GM19023 (cell line): ENCODE measurements at regions not wholly inside any gene's neighbourhood (a gene's known extent, or its start where the extent isn't known, plus 50 kb on each side); places are given as distances from the start of the nearest gene placed in this dataset.
A peak's percentile ranks its signal among the peaks of the same experiment; 100 is the strongest.
"Not testable (repeated sequence)": the region's sequence is repeated elsewhere in the genome, so short reads cannot be mapped to it uniquely, and the experiment has no call there.

Experiments used
- ATAC-seq: cut with Tn5 transposase; IDR thresholded peaks from one replicate; pipeline ENCODE4 v1.9.1; 2021; ENCODE audit warnings: mild to moderate bottlenecking, moderate library complexity; ENCODE audit not compliant: unreplicated experiment

- peak; percentile 10 for ATAC-seq
Observed at GRCh38 chr3:176873261-176873660, 324.0 kb downstream of the TBL1XR1 start.

DNA sequence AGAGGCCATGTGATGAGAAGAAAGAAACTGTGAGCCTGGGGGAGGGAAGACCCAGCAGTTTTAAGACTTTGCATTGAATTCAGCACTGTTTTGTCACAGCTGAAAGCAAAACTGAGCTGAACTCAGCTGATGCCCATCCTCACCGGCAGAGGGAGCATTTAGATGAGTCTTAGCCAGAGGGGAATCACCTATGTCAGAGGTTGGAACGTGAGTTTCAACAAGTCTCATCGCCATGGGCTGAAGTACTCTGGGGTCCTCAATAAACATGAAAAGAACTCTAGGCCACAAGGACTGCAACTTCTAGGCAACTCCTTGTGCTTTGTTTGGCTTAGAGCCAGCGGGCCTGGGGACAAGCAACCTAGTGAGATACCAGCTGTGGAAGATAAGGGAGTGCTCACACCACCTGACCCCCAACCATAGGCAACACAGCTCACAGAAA lies 324.5 kb downstream of the TBL1XR1 start:
- peak; percentile 96 for ATAC-seq

GRCh38 chr3:176870451-176870850 lies 326.8 kb downstream of the TBL1XR1 start:
- ATAC-seq, result no peak

DNA sequence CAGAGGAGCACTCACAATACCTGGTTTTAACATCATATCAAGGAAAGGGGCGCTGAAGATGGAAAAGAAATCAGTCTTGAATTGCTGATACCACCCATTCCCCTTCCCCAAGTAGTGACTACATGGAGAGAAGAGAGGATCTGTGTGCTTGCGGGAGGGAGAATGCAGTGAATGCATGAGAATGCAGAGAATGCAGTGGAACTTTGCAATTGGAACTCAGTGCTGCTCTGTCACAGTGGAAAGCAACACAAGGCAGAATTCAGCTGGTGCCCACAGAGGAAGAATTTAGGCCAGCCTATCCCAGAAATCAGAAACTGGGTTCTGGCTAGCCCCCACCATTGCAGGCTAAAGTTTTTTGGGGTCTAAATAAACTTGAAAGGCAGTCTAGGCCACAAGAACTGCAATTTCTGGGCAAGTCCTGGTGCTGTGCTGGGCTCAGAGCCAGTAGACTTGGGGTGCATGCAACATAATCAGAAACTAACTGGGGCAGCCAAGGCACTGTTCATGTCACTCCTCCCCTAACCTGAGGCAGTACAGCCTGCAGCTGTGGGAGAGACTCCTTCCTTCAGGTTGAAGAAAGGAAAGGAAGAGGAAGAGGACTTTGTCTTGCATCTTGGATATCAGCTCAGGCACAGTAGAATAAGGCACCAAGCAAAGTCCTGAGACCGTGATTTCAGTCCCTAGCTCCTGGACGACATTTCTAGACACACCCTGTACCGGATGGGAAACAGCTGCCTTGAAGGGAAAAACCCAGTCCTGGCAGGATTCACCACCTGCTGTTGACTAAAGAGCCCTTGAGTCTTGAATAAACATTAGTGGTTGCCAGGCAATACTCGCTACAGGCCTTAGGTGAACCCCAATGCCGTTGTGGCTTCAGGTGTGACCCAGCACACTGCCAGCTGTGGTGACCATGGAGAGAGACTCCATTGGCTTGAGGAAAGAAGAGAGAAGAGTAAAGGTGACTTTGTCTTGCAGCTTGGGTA lies 329.3 kb downstream of the TBL1XR1 start:
- ATAC-seq, result no peak

DNA sequence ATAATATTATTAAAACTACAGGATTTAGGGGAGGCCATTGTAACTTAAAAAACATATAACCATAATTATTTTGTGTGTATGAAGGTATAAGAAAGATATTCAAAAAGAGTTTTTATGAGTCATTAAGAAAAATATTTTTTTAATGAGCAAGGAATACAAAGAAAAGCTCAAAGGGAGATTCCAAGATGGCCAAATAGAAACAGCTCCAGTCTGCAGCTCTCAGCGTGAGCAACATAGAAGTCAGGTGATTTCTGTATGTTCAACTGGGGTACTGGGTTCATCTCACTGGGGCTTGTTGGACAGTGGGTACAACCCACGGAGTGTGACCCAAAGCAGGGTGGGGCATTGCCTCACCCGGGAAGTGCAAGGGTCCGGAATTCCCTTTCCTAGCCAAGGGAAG lies 336.1 kb downstream of the TBL1XR1 start:
- no peak for ATAC-seq

GRCh38 chr3:176856721-176857120 lies 340.6 kb downstream of the TBL1XR1 start:
- ATAC-seq, result no peak

DNA sequence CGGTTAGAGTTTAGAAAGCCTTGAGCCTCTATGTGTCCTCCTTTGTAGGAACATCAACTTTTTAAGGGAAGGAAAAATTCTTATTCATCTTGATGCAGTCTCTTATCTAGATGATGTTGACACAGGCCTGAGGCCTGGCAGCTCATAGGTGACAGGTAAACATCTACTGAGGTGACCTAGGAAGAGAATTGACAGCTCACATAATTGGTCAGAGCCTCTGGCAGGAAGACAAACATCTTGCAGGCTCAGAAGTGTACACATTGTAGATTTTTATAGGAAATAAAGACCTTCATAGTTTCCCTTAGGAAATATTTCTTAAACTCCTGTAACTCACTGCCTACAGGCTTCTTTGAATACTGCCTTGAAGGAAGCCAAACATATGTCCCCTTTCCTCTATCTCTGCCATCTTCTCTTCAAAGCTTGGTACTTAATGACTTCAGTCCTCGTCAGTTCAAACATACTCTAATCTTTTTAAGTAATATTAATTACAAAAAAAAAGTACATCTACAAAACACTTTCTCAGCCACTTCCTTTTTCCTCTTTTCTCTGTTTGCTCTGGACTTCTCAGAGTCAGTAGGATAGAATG lies 341.3 kb downstream of the TBL1XR1 start:
- ATAC-seq, result no peak

DNA sequence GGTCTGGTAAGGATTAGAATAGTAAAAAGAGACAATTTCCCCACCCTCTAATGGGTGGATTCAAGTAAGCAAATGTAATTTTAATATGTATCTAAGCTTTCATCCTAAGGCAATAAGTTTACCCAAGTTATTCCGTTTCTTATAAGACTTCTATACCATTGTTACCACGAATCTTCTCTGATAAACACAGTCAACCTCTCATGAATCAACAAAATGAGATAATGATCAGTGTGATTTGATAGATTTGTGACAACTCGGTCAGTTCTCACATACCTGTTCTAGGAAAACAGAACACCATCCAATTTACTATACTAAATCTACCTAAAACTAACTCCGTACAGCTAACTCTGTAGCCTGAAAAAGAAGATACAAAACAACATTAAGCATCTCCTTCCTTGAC lies 342.1 kb downstream of the TBL1XR1 start:
- ATAC-seq, result no peak

DNA sequence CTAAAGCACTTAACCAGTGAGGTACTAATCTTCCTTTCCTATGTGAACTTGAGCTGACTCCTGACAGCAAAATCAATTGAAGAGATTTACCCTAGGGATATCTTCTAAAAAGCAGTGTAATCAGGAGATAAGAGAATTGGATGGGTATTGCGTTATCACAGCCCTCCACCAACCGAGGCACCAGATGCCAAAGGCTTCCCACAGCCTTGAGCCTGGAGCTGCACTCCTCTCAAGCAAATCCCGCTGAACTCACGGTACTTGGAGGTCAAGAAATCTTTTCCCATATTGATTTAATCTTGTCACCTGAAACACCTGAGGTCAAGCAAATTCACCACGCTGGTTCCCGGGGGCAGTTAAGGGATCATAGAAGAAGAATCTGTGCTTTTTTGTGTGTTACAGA lies 346.8 kb downstream of the TBL1XR1 start:
- ATAC-seq, result no peak

- no peak for ATAC-seq
Observed at GRCh38 chr3:176848431-176849214, 348.7 kb downstream of the TBL1XR1 start.

- no peak for ATAC-seq
Observed at GRCh38 chr3:176842914-176843313, 354.4 kb downstream of the TBL1XR1 start.

GRCh38 chr3:176840641-176841286 lies 356.5 kb downstream of the TBL1XR1 start:
- no peak for ATAC-seq

DNA sequence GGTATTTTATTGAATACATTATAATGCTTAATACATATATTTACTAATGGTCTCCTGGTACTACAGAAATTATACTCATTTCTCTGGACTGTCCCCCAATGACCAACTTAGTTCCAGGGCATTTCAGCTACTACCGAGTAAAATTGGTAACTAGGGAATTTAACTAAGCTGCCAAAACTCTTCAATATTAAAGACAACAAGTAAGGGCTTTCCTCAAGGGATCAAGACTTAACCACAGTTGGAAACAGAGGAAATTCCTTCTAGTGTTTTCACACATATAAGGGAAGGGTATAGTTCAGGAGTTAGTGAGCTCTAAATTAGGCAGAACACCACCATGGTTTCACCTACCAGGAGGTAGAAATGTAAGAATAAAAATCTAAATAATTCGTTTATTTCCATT lies 357.4 kb downstream of the TBL1XR1 start:
- ATAC-seq, result no peak

DNA sequence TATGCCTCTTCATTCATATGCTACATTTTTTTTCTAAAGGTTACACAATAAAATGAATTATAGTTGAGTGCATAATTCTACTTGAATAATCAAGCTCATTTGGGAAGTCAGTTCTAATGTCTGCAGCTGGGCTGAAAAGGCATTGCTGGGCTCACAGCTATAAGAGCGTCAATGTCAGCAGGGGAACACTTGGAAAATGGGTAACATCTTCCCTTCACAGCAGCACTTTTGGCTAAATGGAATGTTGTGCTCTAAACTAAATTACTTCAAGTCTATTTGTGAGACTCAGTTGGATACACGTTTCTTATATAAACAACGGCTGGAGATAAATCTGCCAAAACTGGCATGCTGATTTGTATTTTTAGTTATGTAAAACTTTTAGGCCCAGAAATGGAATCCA lies 357.8 kb downstream of the TBL1XR1 start:
- no peak for ATAC-seq

DNA sequence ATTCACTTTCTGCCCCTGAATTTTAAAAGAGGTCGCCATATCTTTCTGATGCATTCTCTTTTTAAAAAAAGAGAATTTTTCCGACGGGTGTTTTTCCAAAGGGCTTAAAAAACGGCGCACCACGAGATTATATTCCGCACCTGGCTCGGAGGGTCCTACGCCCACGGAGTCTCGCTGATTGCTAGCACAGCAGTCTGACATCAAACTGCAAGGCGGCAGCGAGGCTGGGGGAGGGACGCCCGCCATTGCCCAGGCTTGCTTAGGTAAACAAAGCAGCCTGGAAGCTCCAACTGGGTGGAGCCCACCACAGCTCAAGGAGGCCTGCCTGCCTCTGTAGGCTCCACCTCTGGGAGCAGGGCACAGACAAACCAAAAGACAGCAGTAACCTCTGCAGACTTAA lies 370.0 kb downstream of the TBL1XR1 start:
- not testable (repeated sequence) for ATAC-seq

DNA sequence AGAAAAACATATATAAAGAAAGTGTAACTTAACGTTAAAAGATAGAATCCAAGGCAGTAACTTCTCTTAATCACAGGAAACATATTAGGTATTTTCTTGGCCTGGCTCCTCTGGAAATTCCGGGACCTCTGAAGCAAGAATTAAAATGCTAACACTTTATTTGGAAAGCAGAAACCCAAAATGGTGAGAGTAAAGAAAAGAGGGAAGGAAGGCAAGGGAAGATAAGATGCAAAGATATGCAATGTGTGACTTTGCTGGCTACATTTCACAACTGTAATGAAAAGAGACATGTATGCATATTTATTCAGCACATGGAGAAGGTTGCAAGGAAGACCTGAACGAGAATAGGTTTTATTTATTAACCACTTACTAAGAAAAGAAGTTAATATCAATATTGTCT lies 372.5 kb downstream of the TBL1XR1 start:
- ATAC-seq, result no peak

- ATAC-seq, result no peak
Observed at GRCh38 chr3:176820764-176821163, 376.5 kb downstream of the TBL1XR1 start.

DNA sequence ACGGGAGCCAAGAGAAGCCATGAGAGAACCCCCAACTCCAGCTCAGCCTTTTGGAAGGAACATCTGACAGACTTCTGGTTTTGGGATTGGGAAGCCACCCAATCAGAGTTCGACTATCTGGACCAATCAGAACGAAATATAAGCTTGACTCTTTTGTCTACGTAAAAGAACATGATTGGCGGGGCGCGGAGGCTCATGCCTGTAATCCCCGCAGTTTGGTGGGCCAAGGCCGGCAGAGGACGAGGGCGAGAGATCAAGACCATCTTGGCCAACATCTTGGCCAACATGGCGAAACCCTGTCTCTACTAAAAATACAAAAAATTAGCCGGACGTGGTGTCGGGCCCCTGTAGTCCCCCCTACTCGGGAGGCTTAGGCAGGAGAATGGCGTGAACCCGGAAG lies 380.3 kb downstream of the TBL1XR1 start:
- no peak for ATAC-seq

DNA sequence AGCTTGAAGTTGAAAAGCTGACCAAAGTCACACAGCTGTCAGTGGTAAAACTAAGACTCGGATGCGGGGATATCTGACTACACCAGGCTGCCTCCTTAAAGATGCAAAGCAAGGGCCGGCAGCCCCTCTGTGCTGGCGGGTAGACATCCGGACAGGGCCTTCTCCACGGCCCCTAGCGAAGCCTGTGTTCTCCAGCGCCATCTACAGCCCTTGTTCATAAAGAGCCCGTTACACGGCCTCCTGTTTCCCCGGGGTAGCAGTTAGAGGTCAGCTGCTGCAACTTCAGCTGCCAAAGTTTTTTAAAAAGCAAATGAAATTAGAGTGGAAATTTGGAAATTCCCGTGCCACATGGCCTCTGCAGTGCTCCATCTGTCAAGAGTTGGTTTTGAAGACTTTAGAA lies 383.0 kb downstream of the TBL1XR1 start:
- ATAC-seq, result peak; percentile 96

- ATAC-seq, result no peak
Observed at GRCh38 chr3:176807938-176808337, 389.3 kb downstream of the TBL1XR1 start.

- no peak for ATAC-seq
Observed at GRCh38 chr3:176799675-176800074, 397.6 kb downstream of the TBL1XR1 start.
